Stomach (tissue), 8 donors: ENCODE measurements at regions not wholly inside any gene's neighbourhood (a gene's known extent, or its start where the extent isn't known, plus 50 kb on each side); places are given as distances from the start of the nearest gene placed in this dataset.

Source experiments
- DNase-seq, 2 donors: peaks; one replicate each; pipeline versions ENCODE4 v3.0.0 to v3.0.0-alpha.2; 2013 to 2019
- H3K27ac ChIP-seq, 5 donors: fragments of 200-600 bp in 4 of 5; sonication (generic) in 4 of 5; one replicate each; pipeline ENCODE4 v1.5.1; 2013 to 2019; ENCODE audit warnings: mild to moderate bottlenecking in 1 of 5, moderate library complexity in 1 of 5
- H3K27me3 ChIP-seq, 3 donors: fragments of 200-600 bp; sonication (generic); one replicate each; pipeline ENCODE4 v1.5.1; 2017 to 2019; ENCODE audit warnings: mixed run types in 1 of 3
- H3K36me3 ChIP-seq, 4 donors: fragments of 200-600 bp; sonication (generic); 1 replicate in 3 of 4; 2 replicates in 1 of 4; pipeline ENCODE4 v1.5.1; 2016 to 2019
- H3K4me1 ChIP-seq, 4 donors: fragments of 200-600 bp; sonication (generic); one replicate each; pipeline ENCODE4 v1.5.1; 2016 to 2019
- H3K4me3 ChIP-seq, 4 donors: fragments of 200-600 bp; sonication (generic) in 3 of 4; one replicate each; pipeline ENCODE4 v1.5.1; 2016 to 2019; ENCODE audit warnings: mild to moderate bottlenecking in 1 of 4
- H3K9me3 ChIP-seq, 4 donors: fragments of 200-600 bp; sonication (generic); one replicate each; pipeline ENCODE4 v1.5.1; 2016 to 2019
- CTCF ChIP-seq, 7 experiments: fragments of 450-650 bp in 4 of 7; fragments of 200-600 bp in 3 of 7; sonication (generic) in 3 of 7; IDR thresholded peaks; one replicate each; pipeline ENCODE4 v1.5.1; 2016 to 2019; ENCODE audit warnings: antibody characterized with exemption in 7 of 7, control low read depth in 2 of 7, mild to moderate bottlenecking in 1 of 7
- EP300 ChIP-seq: sonication (generic); formaldehyde crosslinking; IDR thresholded peaks from one replicate; pipeline ENCODE4 v1.6.1; 2017; ENCODE audit warnings: antibody characterized with exemption
- POLR2A ChIP-seq, 4 donors: fragments of 450-650 bp; IDR thresholded peaks; one replicate each; pipeline ENCODE4 v1.6.1; 2016; ENCODE audit warnings: antibody characterized with exemption in 4 of 4, control low read depth in 2 of 4, mild to moderate bottlenecking in 1 of 4, moderate library complexity in 1 of 4
- POLR2AphosphoS5 ChIP-seq, 3 donors: sonication (generic); formaldehyde crosslinking; IDR thresholded peaks; one replicate each; pipeline ENCODE4 v1.6.1; 2016; ENCODE audit warnings: antibody characterized with exemption in 3 of 3
- WGBS, 5 donors: extraction: QIAGEN DNeasy Blood & Tissue Kit in 3 of 5; methylation state at CpG; one replicate each; pipeline versions ENCODE4 v1.1.5 to v1.1.7; 2013 to 2018; 5-methylcytosine and 5-hydroxymethylcytosine counted together
- intact Hi-C: fragments of 100-400 bp; cut with DNase I; formaldehyde crosslinking; loops from one replicate; pipeline ENCODE4 v1.15.1; 2023; ENCODE audit warnings: low total_unique reads
- donor health status: healthy with polysubstance abuse.
- donor health status: Bipolar disorder and iron deficiency.
- donor health status: healthy.

GRCh38 chr16:51019617-51020016, 131.5 kb downstream of the SALL1 start:
- WGBS, 5 donors, result 81 to 94% (median 91%) methylated on average over 4 of the region's 4 CpGs
- Histone ChIP-seq H3K27ac (no peak overlapping the region), H3K9me3 (no peaks in the 10 kb centered on the region), H3K36me3 (no peaks in the 10 kb centered on the region), H3K4me1 (no peaks in the 10 kb centered on the region), H3K4me3 (no peak overlapping the region), H3K27me3 (peaks cover 0 to 5% (median 0%) of the 10 kb centered on the region in 3 donors)
- TF ChIP-seq CTCF (IDR thresholded peaks at IDR 0.05), result no peak
- no peak for TF ChIP-seq POLR2AphosphoS5 (IDR thresholded peaks at IDR 0.05)
- intact Hi-C loops, result no loop called here
- DNase-seq, result no peak

GRCh38 chr16:51017969-51018368, 133.1 kb downstream of the SALL1 start:
- no peak for DNase-seq
- Histone ChIP-seq H3K4me3 (no peak overlapping the region), H3K36me3 (no peaks in the 10 kb centered on the region), H3K27ac (no peak overlapping the region), H3K27me3 (no peaks in the 10 kb centered on the region), H3K4me1 (no peaks in the 10 kb centered on the region), H3K9me3 (no peaks in the 10 kb centered on the region)
- TF ChIP-seq POLR2A (IDR thresholded peaks at IDR 0.05) (no peak), CTCF (IDR thresholded peaks at IDR 0.05) (no peak), POLR2AphosphoS5 (IDR thresholded peaks at IDR 0.05) (no peak), EP300 (no peak)
- 46 to 75% (median 59%) methylated on average over 1 of the region's 1 CpG for WGBS, 5 donors
- intact Hi-C loops, result no loop called here

GRCh38 chr16:51012396-51012795, 138.7 kb downstream of the SALL1 start:
- Histone ChIP-seq H3K4me1 (no peaks in the 10 kb centered on the region), H3K27ac (no peak overlapping the region), H3K9me3 (peaks cover 0 to 26% (median 20%) of the 10 kb centered on the region in 4 donors), H3K27me3 (no peaks in the 10 kb centered on the region), H3K36me3 (no peaks in the 10 kb centered on the region), H3K4me3 (no peak overlapping the region)
- no peak for DNase-seq
- TF ChIP-seq POLR2A (IDR thresholded peaks at IDR 0.05) (no peak), POLR2AphosphoS5 (IDR thresholded peaks at IDR 0.05) (no peak), EP300 (no peak), CTCF (IDR thresholded peaks at IDR 0.05) (no peak)
- intact Hi-C loops, result no loop called here
- 22 to 62% (median 27%) methylated on average over 4 of the region's 4 CpGs for WGBS, 5 donors

GRCh38 chr16:51010817-51011216, 140.3 kb downstream of the SALL1 start:
- 61 to 85% (median 76%) methylated on average over 4 of the region's 4 CpGs for WGBS, 5 donors
- DNase-seq, result no peak
- TF ChIP-seq CTCF (IDR thresholded peaks at IDR 0.05), result no peak
- TF ChIP-seq POLR2AphosphoS5 (IDR thresholded peaks at IDR 0.05), result no peak
- TF ChIP-seq EP300, result no peak
- no peak for TF ChIP-seq POLR2A (IDR thresholded peaks at IDR 0.05)

GRCh38 chr16:51009813-51010212, 141.3 kb downstream of the SALL1 start:
- no peak for DNase-seq
- H3K4me3 ChIP-seq, result no peak overlapping the region
- intact Hi-C loops, result no loop called here
- no peak for TF ChIP-seq POLR2AphosphoS5 (IDR thresholded peaks at IDR 0.05)
- TF ChIP-seq POLR2A (IDR thresholded peaks at IDR 0.05), result no peak
- no peak for TF ChIP-seq EP300
- TF ChIP-seq CTCF (IDR thresholded peaks at IDR 0.05), result no peak
- no peaks in the 10 kb centered on the region for H3K36me3 ChIP-seq
- H3K27me3 ChIP-seq, result no peaks in the 10 kb centered on the region
- no peak overlapping the region for H3K27ac ChIP-seq
- peaks cover 0 to 30% (median 27%) of the 10 kb centered on the region in 4 donors for H3K9me3 ChIP-seq
- H3K4me1 ChIP-seq, result no peaks in the 10 kb centered on the region

More at GRCh38 chr16:51010817-51011216, 140.3 kb downstream of the SALL1 start:
- Histone ChIP-seq H3K4me1 (no peaks in the 10 kb centered on the region), H3K9me3 (peaks cover 0 to 30% (median 27%) of the 10 kb centered on the region in 4 donors), H3K36me3 (no peaks in the 10 kb centered on the region), H3K4me3 (no peak overlapping the region), H3K27ac (no peak overlapping the region), H3K27me3 (no peaks in the 10 kb centered on the region)
- intact Hi-C loops, result no loop called here
